CD4-positive, alpha-beta T cell treated with Interleukin-10 for 1 hour (primary cell): ENCODE measurements at regions not wholly inside any gene's neighbourhood (a gene's known extent, or its start where the extent isn't known, plus 50 kb on each side); places are given as distances from the start of the nearest gene placed in this dataset.
"Not testable (repeated sequence)": the region's sequence is repeated elsewhere in the genome, so short reads cannot be mapped to it uniquely, and the experiment has no call there.

Experiments used
- DNase-seq: peaks from one replicate; pipeline ENCODE4 v3.0.0-alpha.2; 2020

DNA sequence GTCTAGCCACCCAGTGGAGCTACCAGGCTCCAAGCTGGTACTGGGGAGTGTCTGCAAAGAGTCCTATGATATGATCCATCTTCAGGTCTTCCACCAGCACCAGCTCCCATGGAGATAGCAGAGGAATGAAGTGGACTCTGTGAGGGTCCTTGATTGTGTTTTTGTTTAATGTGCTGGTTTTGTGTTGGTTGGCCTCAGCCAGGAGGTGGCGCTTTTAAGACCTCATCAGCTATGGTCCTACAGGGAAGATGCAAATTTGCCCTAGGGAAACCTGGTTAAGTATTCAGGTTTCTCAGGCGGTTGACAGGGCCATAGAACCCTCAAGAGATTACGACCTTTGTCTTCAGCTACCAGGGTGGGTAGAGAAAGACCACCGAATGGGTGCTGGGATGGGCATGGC, 1141.1 kb downstream of the STIM2 start:
- DNase-seq = no peak

DNA sequence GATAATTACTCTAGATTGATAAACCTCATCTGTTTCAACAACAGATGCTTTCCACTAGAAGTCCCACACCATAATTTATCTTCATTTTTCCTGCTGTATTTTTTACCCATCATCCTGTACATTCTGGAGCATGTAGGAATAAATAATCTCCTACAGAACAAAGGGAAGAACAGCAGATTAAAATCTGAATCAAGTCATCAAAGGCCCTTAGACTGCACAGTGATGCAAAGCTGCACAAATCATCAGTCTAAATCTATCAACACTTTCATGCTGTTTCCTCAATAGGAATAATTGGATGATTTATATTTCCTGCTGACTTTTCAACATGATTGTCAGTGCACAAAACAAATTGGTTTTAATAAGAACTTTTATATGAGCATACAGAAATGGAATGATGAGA, 1143.9 kb downstream of the STIM2 start:
- no peak for DNase-seq

- DNase-seq = no peak
These were observed 1145.4 kb downstream of the STIM2 start for GRCh38 chr4:28006021-28006420.

GRCh38 chr4:28007693-28008092, 1147.1 kb downstream of the STIM2 start:
- no peak for DNase-seq

- DNase-seq = no peak
These were observed 1148.9 kb downstream of the STIM2 start for GRCh38 chr4:28009541-28009940.

- DNase-seq = no peak
These were observed 1150.1 kb downstream of the STIM2 start for GRCh38 chr4:28010577-28011240.

GRCh38 chr4:28014469-28014868, 1153.8 kb downstream of the STIM2 start:
- no peak for DNase-seq

GRCh38 chr4:28015996-28016395, 1155.4 kb downstream of the STIM2 start:
- no peak for DNase-seq

GRCh38 chr4:28038253-28038652, 1177.6 kb downstream of the STIM2 start:
- DNase-seq = not testable (repeated sequence)

- DNase-seq = no peak
These were observed 1201.9 kb downstream of the STIM2 start for GRCh38 chr4:28062562-28062961.

DNA sequence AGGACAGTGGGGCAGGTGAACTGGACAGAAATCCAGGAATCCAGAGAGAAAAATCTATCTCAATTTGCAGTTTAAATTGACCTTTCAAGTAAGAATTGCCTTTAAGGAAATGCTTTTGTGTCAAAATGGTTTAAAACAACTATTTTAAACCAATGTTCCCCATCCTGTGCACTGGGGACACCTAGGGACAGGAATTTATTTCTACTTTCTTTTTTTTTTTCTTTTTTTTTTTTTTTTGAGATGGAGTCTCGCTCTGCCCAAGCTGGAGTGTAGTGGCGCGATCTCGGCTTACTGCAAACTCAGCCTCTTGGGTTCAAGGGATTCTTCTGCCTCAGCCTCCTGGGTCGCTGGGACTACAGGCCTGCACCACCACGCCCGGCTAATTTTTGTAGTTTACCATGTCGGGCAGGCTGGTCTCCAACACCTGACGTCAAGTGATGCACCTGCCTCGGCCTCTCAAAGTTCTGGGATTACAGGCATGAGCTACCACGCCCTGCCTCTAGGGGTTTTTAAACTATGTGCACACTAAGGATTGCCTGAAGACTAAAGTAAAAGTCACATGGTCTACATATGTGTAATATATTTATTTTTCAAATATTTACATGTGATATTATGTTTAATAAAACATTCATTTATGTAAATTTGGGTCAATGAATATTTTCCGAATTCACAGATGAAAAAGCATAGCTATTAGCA, 1213.4 kb downstream of the STIM2 start:
- no peak for DNase-seq

- DNase-seq = no peak
These were observed 1214.8 kb downstream of the STIM2 start for GRCh38 chr4:28075401-28075956.

DNA sequence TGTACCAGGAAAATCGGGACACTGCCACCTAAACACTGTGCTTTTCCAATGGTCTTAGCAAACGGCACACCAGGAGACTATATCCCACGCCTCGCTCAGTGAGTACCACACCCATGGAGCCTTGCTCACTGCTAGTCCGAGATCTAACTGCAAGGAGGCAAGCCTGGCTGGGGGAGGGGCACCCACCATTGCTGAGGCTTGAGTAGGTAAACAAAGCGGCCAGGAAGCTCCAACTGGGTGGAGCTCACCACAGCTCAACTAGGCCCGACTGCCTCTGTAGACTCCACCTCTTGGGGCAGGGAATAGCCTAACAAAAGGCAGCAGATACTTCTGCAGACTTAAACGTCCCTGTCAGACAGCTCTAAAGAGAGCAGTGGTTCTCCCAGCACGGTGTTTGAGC, 1216.6 kb downstream of the STIM2 start:
- not testable (repeated sequence) for DNase-seq

DNA sequence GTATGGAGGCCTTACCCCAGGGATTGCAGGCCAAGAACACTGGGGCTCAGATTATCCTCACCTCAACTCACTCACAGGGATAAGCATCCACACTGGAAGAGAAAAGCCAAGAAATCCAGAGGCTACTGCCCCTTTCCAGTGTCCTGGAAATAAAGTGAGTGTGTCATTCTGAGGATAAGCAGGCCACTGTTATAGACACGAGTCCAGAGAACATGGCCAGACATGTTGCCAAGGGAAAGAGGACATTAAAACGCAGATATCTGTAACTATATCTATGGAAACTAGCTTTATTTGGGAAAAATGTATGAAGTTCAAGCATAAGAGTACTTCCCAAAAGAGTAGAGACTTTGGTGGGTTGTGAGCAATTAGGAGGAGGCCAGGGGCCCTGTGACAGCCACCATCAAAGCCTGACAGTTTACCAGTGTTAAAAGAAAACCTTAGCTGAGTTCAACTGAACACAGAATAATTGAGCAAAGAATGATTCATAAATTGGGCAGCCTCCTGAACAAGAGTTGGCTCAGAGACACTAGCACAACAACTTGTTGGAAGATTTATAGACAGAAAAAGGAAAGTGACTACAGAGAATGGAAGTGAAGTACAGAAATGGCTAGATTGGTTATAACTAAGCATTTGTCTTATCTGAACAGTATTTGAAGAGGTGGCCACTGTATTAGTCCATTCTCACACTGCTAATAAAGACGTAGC, 1222.2 kb downstream of the STIM2 start:
- no peak for DNase-seq

GRCh38 chr4:28092610-28093009, 1232.0 kb downstream of the STIM2 start:
- DNase-seq = no peak

GRCh38 chr4:28093071-28093470, 1232.4 kb downstream of the STIM2 start:
- no peak for DNase-seq

DNA sequence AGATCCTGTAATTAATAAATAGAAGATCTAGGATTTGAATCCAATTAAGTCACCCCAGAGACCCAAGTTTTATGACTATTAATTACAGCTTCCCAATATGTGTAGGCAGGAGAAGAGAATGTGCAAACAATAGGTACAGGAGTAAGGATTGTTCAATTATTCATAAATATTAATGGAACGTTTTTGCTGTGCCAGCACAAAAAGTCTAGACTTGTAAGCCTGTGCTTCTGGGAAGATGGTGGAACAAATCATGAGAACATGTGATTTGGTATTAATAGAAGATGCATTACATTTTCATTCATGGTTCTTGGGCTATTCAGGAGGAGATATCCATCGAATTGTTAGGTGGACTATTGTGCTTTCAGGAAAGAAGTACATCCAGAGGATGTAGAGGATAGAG, 1240.9 kb downstream of the STIM2 start:
- no peak for DNase-seq

- no peak for DNase-seq
These were observed 1244.7 kb downstream of the STIM2 start for GRCh38 chr4:28105271-28105859.

GRCh38 chr4:28106155-28106554, 1245.5 kb downstream of the STIM2 start:
- no peak for DNase-seq

DNA sequence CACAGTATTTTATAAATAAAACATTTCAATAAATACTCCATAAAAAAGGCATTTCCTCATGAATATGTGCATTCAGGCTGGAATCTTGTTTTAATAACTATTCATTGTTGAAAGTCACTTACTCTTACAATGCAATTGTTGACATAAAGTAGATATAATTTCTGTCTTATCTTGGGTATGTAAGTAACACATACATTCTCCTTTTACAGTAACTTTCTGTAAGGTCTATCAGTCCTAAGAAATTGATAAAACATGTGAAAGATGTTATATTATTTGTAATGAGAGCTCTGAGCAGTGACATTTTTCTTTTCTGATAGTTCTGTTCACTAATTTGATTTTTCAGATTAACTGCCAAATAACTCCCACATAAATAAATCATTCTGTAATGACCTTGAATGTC, 1249.2 kb downstream of the STIM2 start:
- no peak for DNase-seq

- DNase-seq = not testable (repeated sequence)
These were observed 1252.2 kb downstream of the STIM2 start for GRCh38 chr4:28112691-28113335.

- DNase-seq = not testable (repeated sequence)
These were observed 1252.9 kb downstream of the STIM2 start for GRCh38 chr4:28113586-28113985.
